Sigmoid colon (tissue), 4 donors: ENCODE measurements at regions not wholly inside any gene's neighbourhood (a gene's known extent, or its start where the extent isn't known, plus 50 kb on each side); places are given as distances from the start of the nearest gene placed in this dataset.

Experiments used
- CTCF ChIP-seq, 4 experiments: fragments of 450-650 bp in 3 of 4; fragments of 200-600 bp in 1 of 4; IDR thresholded peaks; one replicate each; pipeline ENCODE4 v1.5.1; 2016 to 2019; ENCODE audit warnings: antibody characterized with exemption in 4 of 4, mild to moderate bottlenecking in 3 of 4, moderate library complexity in 2 of 4
- POLR2A ChIP-seq, 2 donors: fragments of 450-650 bp; IDR thresholded peaks; one replicate each; pipeline ENCODE4 v1.6.1; 2016; ENCODE audit warnings: antibody characterized with exemption in 2 of 2, mild to moderate bottlenecking in 2 of 2, moderate library complexity in 2 of 2
- POLR2AphosphoS5 ChIP-seq, 4 donors: sonication (generic); formaldehyde crosslinking; IDR thresholded peaks; one replicate each; pipeline ENCODE4 v1.6.1; 2017; ENCODE audit warnings: antibody characterized with exemption in 4 of 4

- no peak for TF ChIP-seq CTCF (IDR thresholded peaks at IDR 0.05)
- TF ChIP-seq POLR2A (IDR thresholded peaks at IDR 0.05), result no peak
- TF ChIP-seq POLR2AphosphoS5 (IDR thresholded peaks at IDR 0.05), result no peak
These were observed 646.8 kb upstream of the IGFBP3 start for GRCh38 chr7:46567858-46568257.
